ENCODE measurements at regions not wholly inside any gene's neighbourhood (a gene's known extent, or its start where the extent isn't known, plus 50 kb on each side); places are given as distances from the start of the nearest gene placed in this dataset.

- DNase-seq: no peak
These were observed 187.4 kb downstream of the MN1 start for GRCh38 chr22:27614006-27614649.

- no peak for DNase-seq
These were observed 186.9 kb downstream of the MN1 start for GRCh38 chr22:27614650-27615007.

GRCh38 chr22:27615408-27615807 is 186.1 kb downstream of the MN1 start:
- DNase-seq: no peak

GRCh38 chr22:27616033-27616432 is 185.5 kb downstream of the MN1 start:
- DNase-seq: no peak

GRCh38 chr22:27617214-27617881 is 184.2 kb downstream of the MN1 start:
- no peak for DNase-seq

- no peak for DNase-seq
These were observed 181.0 kb downstream of the MN1 start for GRCh38 chr22:27620367-27621154.

- DNase-seq: no peak
These were observed 180.0 kb downstream of the MN1 start for GRCh38 chr22:27621486-27622070.

- no peak for DNase-seq
These were observed 177.5 kb downstream of the MN1 start for GRCh38 chr22:27624042-27624441.

GRCh38 chr22:27624705-27625104 is 176.9 kb downstream of the MN1 start:
- DNase-seq: no peak

GRCh38 chr22:27625769-27626674 is 175.5 kb downstream of the MN1 start:
- DNase-seq: no peak

- no peak for DNase-seq
These were observed 174.7 kb downstream of the MN1 start for GRCh38 chr22:27626675-27627443.

GRCh38 chr22:27627444-27627833 is 174.1 kb downstream of the MN1 start:
- no peak for DNase-seq

- DNase-seq: no peak
These were observed 173.7 kb downstream of the MN1 start for GRCh38 chr22:27627901-27628300.

- DNase-seq: no peak
These were observed 173.2 kb downstream of the MN1 start for GRCh38 chr22:27628341-27628740.

- no peak for DNase-seq
These were observed 172.5 kb downstream of the MN1 start for GRCh38 chr22:27628891-27629631.

GRCh38 chr22:27629908-27630673 is 171.5 kb downstream of the MN1 start:
- no peak for DNase-seq

- DNase-seq: no peak
These were observed 170.8 kb downstream of the MN1 start for GRCh38 chr22:27630754-27631153.

GRCh38 chr22:27631641-27632040 is 169.9 kb downstream of the MN1 start:
- no peak for DNase-seq

- DNase-seq: no peak
These were observed 168.9 kb downstream of the MN1 start for GRCh38 chr22:27632451-27633295.
